ENCODE measurements at regions not wholly inside any gene's neighbourhood (a gene's known extent, or its start where the extent isn't known, plus 50 kb on each side); places are given as distances from the start of the nearest gene placed in this dataset.

DNA sequence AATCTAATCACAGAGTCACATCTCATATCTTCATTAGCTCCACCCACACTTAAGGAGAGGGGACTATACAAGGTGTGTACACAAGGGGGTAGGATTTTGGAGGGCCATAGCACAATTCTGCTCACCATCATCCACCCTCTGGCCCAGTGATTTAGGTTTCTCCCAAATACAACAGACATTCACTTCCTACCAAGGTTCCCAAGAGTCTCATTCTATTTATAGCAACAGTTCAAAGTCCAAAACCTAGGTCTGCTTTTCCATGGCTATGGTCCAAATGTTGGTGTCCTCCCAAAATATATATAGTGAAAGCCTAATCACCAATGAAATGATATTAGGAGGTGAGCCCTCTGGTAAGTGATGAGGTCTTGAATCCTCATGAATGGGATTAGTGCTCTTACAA lies 353.2 kb upstream of the PLD5 start:
- ATAC-seq (ENCODE audit: low FRiP score) = no peak
- no peak for DNase-seq (ENCODE audit: low spot score)
- TF ChIP-seq, protein P1, sequence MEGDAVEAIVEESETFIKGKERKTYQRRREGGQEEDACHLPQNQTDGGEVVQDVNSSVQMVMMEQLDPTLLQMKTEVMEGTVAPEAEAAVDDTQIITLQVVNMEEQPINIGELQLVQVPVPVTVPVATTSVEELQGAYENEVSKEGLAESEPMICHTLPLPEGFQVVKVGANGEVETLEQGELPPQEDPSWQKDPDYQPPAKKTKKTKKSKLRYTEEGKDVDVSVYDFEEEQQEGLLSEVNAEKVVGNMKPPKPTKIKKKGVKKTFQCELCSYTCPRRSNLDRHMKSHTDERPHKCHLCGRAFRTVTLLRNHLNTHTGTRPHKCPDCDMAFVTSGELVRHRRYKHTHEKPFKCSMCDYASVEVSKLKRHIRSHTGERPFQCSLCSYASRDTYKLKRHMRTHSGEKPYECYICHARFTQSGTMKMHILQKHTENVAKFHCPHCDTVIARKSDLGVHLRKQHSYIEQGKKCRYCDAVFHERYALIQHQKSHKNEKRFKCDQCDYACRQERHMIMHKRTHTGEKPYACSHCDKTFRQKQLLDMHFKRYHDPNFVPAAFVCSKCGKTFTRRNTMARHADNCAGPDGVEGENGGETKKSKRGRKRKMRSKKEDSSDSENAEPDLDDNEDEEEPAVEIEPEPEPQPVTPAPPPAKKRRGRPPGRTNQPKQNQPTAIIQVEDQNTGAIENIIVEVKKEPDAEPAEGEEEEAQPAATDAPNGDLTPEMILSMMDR (IDR thresholded peaks at IDR 0.05) = no peak

DNA sequence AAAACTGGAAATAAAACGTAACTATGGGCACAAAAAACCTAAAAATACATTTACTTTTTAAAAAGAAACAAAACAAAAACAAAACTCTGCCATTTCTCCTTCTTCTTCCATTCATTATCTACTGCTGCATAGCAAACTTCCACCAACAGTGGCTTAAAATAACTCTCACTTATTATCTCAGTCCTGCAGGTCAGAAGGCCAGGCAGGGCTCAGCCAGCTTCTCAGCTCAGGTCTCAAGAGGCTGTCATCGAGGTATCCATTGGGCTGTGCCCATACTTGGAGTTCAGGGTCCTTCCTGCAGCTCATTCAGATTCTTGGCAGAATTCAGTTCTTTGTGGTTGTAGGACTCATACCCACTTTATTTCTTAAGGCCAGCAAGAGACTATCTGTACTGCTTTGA lies 352.7 kb upstream of the PLD5 start:
- ATAC-seq (ENCODE audit: low FRiP score) = no peak

DNA sequence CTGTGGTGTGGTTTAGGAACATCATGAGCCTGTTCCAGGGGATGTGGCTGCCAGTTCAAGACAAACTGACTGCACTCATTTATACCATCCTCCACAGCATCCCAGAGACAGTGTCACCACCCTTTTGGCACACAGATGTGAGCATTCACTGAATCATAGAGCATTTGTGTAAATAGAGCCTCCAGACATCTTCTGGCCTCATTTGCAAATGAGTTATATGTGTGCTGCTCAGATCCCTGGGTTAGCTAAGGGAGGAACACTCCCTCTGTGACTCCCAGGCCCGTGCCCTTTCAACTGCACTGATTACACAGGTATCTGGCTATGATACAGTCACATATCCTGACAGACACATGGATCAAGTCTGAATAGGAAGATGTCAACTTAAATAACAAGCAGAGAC lies 351.5 kb upstream of the PLD5 start:
- TF ChIP-seq, protein P1 (IDR thresholded peaks at IDR 0.05) = no peak
- no peak for ATAC-seq (ENCODE audit: low FRiP score)

More for the DNA sequence above, 352.7 kb upstream of the PLD5 start:
- no peak for DNase-seq (ENCODE audit: low spot score)
- TF ChIP-seq, protein P1 (IDR thresholded peaks at IDR 0.05) = no peak

DNA sequence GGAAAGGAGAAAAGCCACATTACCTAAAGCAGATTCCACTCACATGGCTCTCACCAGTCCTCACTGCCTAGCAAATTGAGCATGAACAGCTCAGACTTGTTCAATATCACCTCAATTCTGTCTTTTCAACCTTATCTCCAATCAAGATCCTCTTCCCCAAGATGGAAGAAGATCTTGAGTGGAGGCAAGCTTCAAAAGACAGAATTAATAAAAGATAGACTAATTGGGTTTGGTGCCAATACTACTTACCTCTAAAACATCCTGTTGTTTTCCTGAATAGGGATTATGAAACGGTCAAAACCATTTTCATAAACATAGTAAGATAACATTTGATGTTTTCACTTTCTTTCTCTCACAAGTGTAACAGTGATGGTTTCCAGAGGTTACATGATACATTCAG lies 349.2 kb upstream of the PLD5 start:
- TF ChIP-seq, protein P1 (IDR thresholded peaks at IDR 0.05) = no peak
- no peak for DNase-seq (ENCODE audit: low spot score)
- no peak for ATAC-seq (ENCODE audit: low FRiP score)

More for the DNA sequence above, 351.5 kb upstream of the PLD5 start:
- DNase-seq (ENCODE audit: low spot score) = no peak

DNA sequence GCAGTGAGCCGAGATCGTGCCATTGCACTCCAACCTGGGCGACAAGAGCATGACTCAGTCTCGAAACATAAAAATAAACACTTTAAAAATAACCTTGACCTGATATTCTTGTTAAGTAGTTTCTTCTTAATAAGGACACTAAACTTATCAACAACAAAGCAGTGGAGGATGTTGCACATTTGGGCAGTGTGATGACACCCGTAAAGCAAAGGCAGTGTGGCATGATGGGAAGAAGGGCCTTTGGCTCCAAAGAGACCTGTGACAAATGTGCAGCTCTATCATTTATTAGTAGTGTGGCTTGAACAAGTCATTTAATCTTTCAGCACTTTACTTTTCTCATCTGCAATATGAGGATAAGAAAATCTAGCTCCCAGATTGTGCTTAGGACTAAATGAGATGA lies 348.0 kb upstream of the PLD5 start:
- ATAC-seq (ENCODE audit: low FRiP score) = no peak
- no peak for DNase-seq (ENCODE audit: low spot score)
- TF ChIP-seq, protein P1 (IDR thresholded peaks at IDR 0.05) = no peak

DNA sequence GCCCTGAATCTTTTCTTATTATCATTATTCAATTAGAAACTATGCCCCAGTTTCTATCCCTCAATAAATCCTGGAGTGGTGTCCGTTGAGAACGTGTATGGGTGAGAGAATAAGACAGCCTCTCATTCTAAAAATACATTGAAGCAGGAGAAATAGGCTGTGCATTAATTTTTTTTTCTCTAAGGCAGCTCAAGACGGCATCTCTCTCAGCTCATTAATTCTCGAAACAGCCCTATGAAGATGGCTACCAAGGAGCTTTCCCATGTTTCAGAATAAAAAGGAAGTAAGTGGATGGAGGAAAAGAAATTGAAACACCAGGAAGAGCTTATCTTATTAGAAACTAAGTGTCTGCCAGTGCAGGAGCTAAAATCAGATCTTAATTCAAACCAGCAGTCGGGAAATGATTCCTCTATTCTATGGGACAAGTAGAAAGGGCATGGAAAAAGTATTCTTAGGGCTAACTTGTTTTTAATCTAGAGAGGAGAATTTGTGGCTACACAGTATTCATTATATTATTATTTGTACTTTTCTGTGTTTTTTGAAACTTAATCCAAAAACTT lies 347.1 kb upstream of the PLD5 start:
- DNase-seq (ENCODE audit: low spot score) = no peak
- TF ChIP-seq, protein P1 (IDR thresholded peaks at IDR 0.05) = no peak
- no peak for ATAC-seq (ENCODE audit: low FRiP score)

DNA sequence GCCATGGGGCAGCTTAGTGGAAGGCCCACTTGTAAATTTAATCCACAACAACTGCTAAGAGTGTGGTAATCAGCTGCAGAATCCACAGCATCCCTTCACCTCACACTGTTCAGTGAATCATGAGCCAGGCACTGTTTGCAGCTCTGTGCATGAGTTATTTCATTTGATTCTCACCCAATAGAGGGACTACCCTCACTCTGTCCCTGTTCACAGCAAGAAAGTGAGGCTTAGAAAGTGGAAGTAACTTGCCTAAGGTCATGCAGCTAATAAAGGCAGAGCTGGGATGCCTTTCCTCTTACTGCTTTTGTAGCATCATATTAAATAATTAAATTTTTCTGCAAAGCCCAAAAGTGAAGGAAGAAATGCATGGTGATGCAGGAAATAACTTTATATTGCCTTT lies 346.5 kb upstream of the PLD5 start:
- TF ChIP-seq, protein P1 (IDR thresholded peaks at IDR 0.05) = no peak
- no peak for DNase-seq (ENCODE audit: low spot score)
- no peak for ATAC-seq (ENCODE audit: low FRiP score)

Data from omental fat pad (tissue), 3 donors.